ENCODE measurements at regions not wholly inside any gene's neighbourhood (a gene's known extent, or its start where the extent isn't known, plus 50 kb on each side); places are given as distances from the start of the nearest gene placed in this dataset.
"Not testable (repeated sequence)": the region's sequence is repeated elsewhere in the genome, so short reads cannot be mapped to it uniquely, and the experiment has no call there.

- no peak for DNase-seq (ENCODE audit: low read depth in 2 of 2)
Observed at GRCh38 chr11:29251738-29252137, 765.1 kb downstream of the KCNA4 start.

- no peak for DNase-seq (ENCODE audit: low read depth in 2 of 2)
Observed at GRCh38 chr11:29249713-29250112, 767.1 kb downstream of the KCNA4 start.

- no peak for DNase-seq (ENCODE audit: low read depth in 2 of 2)
Observed at GRCh38 chr11:29244355-29244754, 772.5 kb downstream of the KCNA4 start.

GRCh38 chr11:29243616-29244015 lies 773.2 kb downstream of the KCNA4 start:
- DNase-seq (ENCODE audit: low read depth in 2 of 2) = no peak

- no peak for DNase-seq (ENCODE audit: low read depth in 2 of 2)
Observed at GRCh38 chr11:29231991-29232390, 784.8 kb downstream of the KCNA4 start.

- no peak for DNase-seq (ENCODE audit: low read depth in 2 of 2)
Observed at GRCh38 chr11:29231586-29231985, 785.2 kb downstream of the KCNA4 start.

GRCh38 chr11:29227811-29228210 lies 789.0 kb downstream of the KCNA4 start:
- DNase-seq (ENCODE audit: low read depth in 2 of 2) = no peak

GRCh38 chr11:29224739-29225384 lies 792.0 kb downstream of the KCNA4 start:
- no peak for DNase-seq (ENCODE audit: low read depth in 2 of 2)

- DNase-seq (ENCODE audit: low read depth in 2 of 2) = not testable (repeated sequence)
Observed at GRCh38 chr11:29219531-29219930, 797.3 kb downstream of the KCNA4 start.

- DNase-seq (ENCODE audit: low read depth in 2 of 2) = no peak
Observed at GRCh38 chr11:29217901-29218300, 798.9 kb downstream of the KCNA4 start.

GRCh38 chr11:29214833-29215232 lies 802.0 kb downstream of the KCNA4 start:
- DNase-seq (ENCODE audit: low read depth in 2 of 2) = no peak

GRCh38 chr11:29211202-29211601 lies 805.6 kb downstream of the KCNA4 start:
- no peak for DNase-seq (ENCODE audit: low read depth in 2 of 2)

- DNase-seq (ENCODE audit: low read depth in 2 of 2) = no peak
Observed at GRCh38 chr11:29210426-29210825, 806.4 kb downstream of the KCNA4 start.

GRCh38 chr11:29208117-29208516 lies 808.7 kb downstream of the KCNA4 start:
- DNase-seq (ENCODE audit: low read depth in 2 of 2) = no peak

- no peak for DNase-seq (ENCODE audit: low read depth in 2 of 2)
Observed at GRCh38 chr11:29200791-29201562, 815.9 kb downstream of the KCNA4 start.

GRCh38 chr11:29190313-29190712 lies 826.5 kb downstream of the KCNA4 start:
- no peak for DNase-seq (ENCODE audit: low read depth in 2 of 2)

GRCh38 chr11:29187215-29187614 lies 829.6 kb downstream of the KCNA4 start:
- no peak for DNase-seq (ENCODE audit: low read depth in 2 of 2)

GRCh38 chr11:29184939-29185890 lies 831.6 kb downstream of the KCNA4 start:
- DNase-seq (ENCODE audit: low read depth in 2 of 2) = no peak

GRCh38 chr11:29183301-29183700 lies 833.5 kb downstream of the KCNA4 start:
- DNase-seq (ENCODE audit: low read depth in 2 of 2) = no peak

- DNase-seq (ENCODE audit: low read depth in 2 of 2) = no peak
Observed at GRCh38 chr11:29173660-29174062, 843.2 kb downstream of the KCNA4 start.

GRCh38 chr11:29171360-29171950 lies 845.4 kb downstream of the KCNA4 start:
- no peak for DNase-seq (ENCODE audit: low read depth in 2 of 2)

GRCh38 chr11:29166306-29166705 lies 850.5 kb downstream of the KCNA4 start:
- no peak for DNase-seq (ENCODE audit: low read depth in 2 of 2)

Measured in stimulated activated CD4-positive, alpha-beta T cell treated with anti-CD3 and anti-CD28 coated beads, Interleukin-12 subunit alpha, Interleukin-12 subunit beta, amount 100 ng/mL, for 24 hours (primary cell).